ENCODE measurements at regions not wholly inside any gene's neighbourhood (a gene's known extent, or its start where the extent isn't known, plus 50 kb on each side); places are given as distances from the start of the nearest gene placed in this dataset.

- H3K4me3 ChIP-seq (replicated peaks; ENCODE audit: insufficient read depth, low read length): no peak overlapping the region
- no peak for DNase-seq (ENCODE audit: low read depth in 1 of 2, low spot score in 1 of 2)
- no peak for TF ChIP-seq GABPA (IDR thresholded peaks at IDR 0.05; ENCODE audit: low read depth)
- TF ChIP-seq, protein P1, sequence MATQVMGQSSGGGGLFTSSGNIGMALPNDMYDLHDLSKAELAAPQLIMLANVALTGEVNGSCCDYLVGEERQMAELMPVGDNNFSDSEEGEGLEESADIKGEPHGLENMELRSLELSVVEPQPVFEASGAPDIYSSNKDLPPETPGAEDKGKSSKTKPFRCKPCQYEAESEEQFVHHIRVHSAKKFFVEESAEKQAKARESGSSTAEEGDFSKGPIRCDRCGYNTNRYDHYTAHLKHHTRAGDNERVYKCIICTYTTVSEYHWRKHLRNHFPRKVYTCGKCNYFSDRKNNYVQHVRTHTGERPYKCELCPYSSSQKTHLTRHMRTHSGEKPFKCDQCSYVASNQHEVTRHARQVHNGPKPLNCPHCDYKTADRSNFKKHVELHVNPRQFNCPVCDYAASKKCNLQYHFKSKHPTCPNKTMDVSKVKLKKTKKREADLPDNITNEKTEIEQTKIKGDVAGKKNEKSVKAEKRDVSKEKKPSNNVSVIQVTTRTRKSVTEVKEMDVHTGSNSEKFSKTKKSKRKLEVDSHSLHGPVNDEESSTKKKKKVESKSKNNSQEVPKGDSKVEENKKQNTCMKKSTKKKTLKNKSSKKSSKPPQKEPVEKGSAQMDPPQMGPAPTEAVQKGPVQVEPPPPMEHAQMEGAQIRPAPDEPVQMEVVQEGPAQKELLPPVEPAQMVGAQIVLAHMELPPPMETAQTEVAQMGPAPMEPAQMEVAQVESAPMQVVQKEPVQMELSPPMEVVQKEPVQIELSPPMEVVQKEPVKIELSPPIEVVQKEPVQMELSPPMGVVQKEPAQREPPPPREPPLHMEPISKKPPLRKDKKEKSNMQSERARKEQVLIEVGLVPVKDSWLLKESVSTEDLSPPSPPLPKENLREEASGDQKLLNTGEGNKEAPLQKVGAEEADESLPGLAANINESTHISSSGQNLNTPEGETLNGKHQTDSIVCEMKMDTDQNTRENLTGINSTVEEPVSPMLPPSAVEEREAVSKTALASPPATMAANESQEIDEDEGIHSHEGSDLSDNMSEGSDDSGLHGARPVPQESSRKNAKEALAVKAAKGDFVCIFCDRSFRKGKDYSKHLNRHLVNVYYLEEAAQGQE (IDR thresholded peaks at IDR 0.05; ENCODE audit: insufficient replicate concordance, low read depth): no peak
- TF ChIP-seq SPI1 (IDR thresholded peaks at IDR 0.05; ENCODE audit: borderline replicate concordance, low read depth): no peak
- no peak for TF ChIP-seq POLR2AphosphoS5 (IDR thresholded peaks at IDR 0.05; ENCODE audit: low read depth)
- TF ChIP-seq, protein P2, sequence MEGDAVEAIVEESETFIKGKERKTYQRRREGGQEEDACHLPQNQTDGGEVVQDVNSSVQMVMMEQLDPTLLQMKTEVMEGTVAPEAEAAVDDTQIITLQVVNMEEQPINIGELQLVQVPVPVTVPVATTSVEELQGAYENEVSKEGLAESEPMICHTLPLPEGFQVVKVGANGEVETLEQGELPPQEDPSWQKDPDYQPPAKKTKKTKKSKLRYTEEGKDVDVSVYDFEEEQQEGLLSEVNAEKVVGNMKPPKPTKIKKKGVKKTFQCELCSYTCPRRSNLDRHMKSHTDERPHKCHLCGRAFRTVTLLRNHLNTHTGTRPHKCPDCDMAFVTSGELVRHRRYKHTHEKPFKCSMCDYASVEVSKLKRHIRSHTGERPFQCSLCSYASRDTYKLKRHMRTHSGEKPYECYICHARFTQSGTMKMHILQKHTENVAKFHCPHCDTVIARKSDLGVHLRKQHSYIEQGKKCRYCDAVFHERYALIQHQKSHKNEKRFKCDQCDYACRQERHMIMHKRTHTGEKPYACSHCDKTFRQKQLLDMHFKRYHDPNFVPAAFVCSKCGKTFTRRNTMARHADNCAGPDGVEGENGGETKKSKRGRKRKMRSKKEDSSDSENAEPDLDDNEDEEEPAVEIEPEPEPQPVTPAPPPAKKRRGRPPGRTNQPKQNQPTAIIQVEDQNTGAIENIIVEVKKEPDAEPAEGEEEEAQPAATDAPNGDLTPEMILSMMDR (IDR thresholded peaks at IDR 0.05; ENCODE audit: insufficient read depth, low read length): no peak
- H3K27ac ChIP-seq (replicated peaks): no peak overlapping the region
- no peaks in the 10 kb centered on the region for H3K27me3 ChIP-seq (ENCODE audit: insufficient read depth, poor library complexity, severe bottlenecking)
These were observed 477.5 kb downstream of the NUF2 start for GRCh38 chr1:163799190-163799805.

GRCh38 chr1:163807331-163808049 is 485.7 kb downstream of the NUF2 start:
- Histone ChIP-seq H3K4me3 (replicated peaks; ENCODE audit: insufficient read depth, low read length) (no peak overlapping the region), H3K27ac (replicated peaks) (no peak overlapping the region), H3K27me3 (ENCODE audit: insufficient read depth, poor library complexity, severe bottlenecking) (no peaks in the 10 kb centered on the region)
- DNase-seq (ENCODE audit: low read depth in 1 of 2, low spot score in 1 of 2): no peak
- no peak for TF ChIP-seq SPI1 (IDR thresholded peaks at IDR 0.05; ENCODE audit: borderline replicate concordance, low read depth)
- no peak for TF ChIP-seq GABPA (IDR thresholded peaks at IDR 0.05; ENCODE audit: low read depth)
- TF ChIP-seq POLR2AphosphoS5 (IDR thresholded peaks at IDR 0.05; ENCODE audit: low read depth): no peak
- TF ChIP-seq, protein P2 (IDR thresholded peaks at IDR 0.05; ENCODE audit: insufficient read depth, low read length): no peak
- TF ChIP-seq, protein P1 (IDR thresholded peaks at IDR 0.05; ENCODE audit: insufficient replicate concordance, low read depth): no peak

DNA sequence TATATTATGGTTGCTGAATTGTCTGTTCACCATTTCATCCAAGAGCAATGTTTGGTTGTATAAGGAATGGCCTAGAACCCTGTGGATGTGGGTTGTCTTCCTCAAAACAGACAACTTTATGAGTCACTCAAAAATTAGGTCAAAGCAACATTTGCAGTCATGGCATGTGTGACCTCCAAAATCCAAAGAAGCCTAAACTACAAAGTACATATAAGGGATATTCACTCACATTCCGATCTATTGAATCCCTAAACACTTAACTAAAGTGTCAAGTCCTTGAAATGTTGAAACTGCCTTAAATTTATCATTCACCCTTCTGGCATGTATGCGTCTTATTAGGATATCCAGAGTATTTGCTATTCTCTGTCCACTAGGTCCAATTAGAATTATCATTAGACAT is 491.5 kb downstream of the NUF2 start:
- no peak for DNase-seq (ENCODE audit: low read depth in 1 of 2, low spot score in 1 of 2)

More for the DNA sequence above, 491.5 kb downstream of the NUF2 start:
- H3K4me3 ChIP-seq (replicated peaks; ENCODE audit: insufficient read depth, low read length): no peak overlapping the region
- TF ChIP-seq SPI1 (IDR thresholded peaks at IDR 0.05; ENCODE audit: borderline replicate concordance, low read depth) (no peak), POLR2AphosphoS5 (IDR thresholded peaks at IDR 0.05; ENCODE audit: low read depth) (no peak), GABPA (IDR thresholded peaks at IDR 0.05; ENCODE audit: low read depth) (no peak)
- TF ChIP-seq, protein P2 (IDR thresholded peaks at IDR 0.05; ENCODE audit: insufficient read depth, low read length): no peak
- TF ChIP-seq, protein P1 (IDR thresholded peaks at IDR 0.05; ENCODE audit: insufficient replicate concordance, low read depth): no peak
- H3K27ac ChIP-seq (replicated peaks): no peak overlapping the region
- H3K27me3 ChIP-seq (ENCODE audit: insufficient read depth, poor library complexity, severe bottlenecking): no peaks in the 10 kb centered on the region

Data from HL-60 (cell line).